ENCODE measurements at regions not wholly inside any gene's neighbourhood (a gene's known extent, or its start where the extent isn't known, plus 50 kb on each side); places are given as distances from the start of the nearest gene placed in this dataset.

GRCh38 chr2:19041434-19042041 lies 316.9 kb downstream of the OSR1 start:
- intact Hi-C loops (cut with micrococcal nuclease), result no loop called here

- intact Hi-C loops (cut with micrococcal nuclease), result no loop called here
Measured at GRCh38 chr2:19038071-19039015, 320.1 kb downstream of the OSR1 start.

- intact Hi-C loops (cut with micrococcal nuclease), result no loop called here
Measured at GRCh38 chr2:19036091-19036490, 322.3 kb downstream of the OSR1 start.

- intact Hi-C loops (cut with micrococcal nuclease), result no loop called here
Measured at GRCh38 chr2:19035238-19035637, 323.2 kb downstream of the OSR1 start.

GRCh38 chr2:19033240-19033639 lies 325.2 kb downstream of the OSR1 start:
- intact Hi-C loops (cut with micrococcal nuclease), result no loop called here

- intact Hi-C loops (cut with micrococcal nuclease), result no loop called here
Measured at GRCh38 chr2:19031642-19032041, 326.8 kb downstream of the OSR1 start.

GRCh38 chr2:19029655-19030054 lies 328.8 kb downstream of the OSR1 start:
- intact Hi-C loops (cut with micrococcal nuclease), result no loop called here

- intact Hi-C loops (cut with micrococcal nuclease), result no loop called here
Measured at GRCh38 chr2:19028587-19029375, 329.6 kb downstream of the OSR1 start.

GRCh38 chr2:19027626-19028025 lies 330.8 kb downstream of the OSR1 start:
- intact Hi-C loops (cut with micrococcal nuclease), result no loop called here

- intact Hi-C loops (cut with micrococcal nuclease), result no loop called here
Measured at GRCh38 chr2:19026261-19026660, 332.2 kb downstream of the OSR1 start.

- intact Hi-C loops (cut with micrococcal nuclease), result no loop called here
Measured at GRCh38 chr2:19022334-19022733, 336.1 kb downstream of the OSR1 start.

GRCh38 chr2:19021721-19022120 lies 336.7 kb downstream of the OSR1 start:
- intact Hi-C loops (cut with micrococcal nuclease), result no loop called here

GRCh38 chr2:19021100-19021476 lies 337.3 kb downstream of the OSR1 start:
- intact Hi-C loops (cut with micrococcal nuclease), result no loop called here

- intact Hi-C loops (cut with micrococcal nuclease), result no loop called here
Measured at GRCh38 chr2:19020144-19021099, 338.0 kb downstream of the OSR1 start.

- intact Hi-C loops (cut with micrococcal nuclease), result no loop called here
Measured at GRCh38 chr2:19009510-19009909, 348.9 kb downstream of the OSR1 start.

- intact Hi-C loops (cut with micrococcal nuclease), result no loop called here
Measured at GRCh38 chr2:19003554-19003953, 354.9 kb downstream of the OSR1 start.

GRCh38 chr2:19000776-19001175 lies 357.6 kb downstream of the OSR1 start:
- intact Hi-C loops (cut with micrococcal nuclease), result no loop called here

- intact Hi-C loops (cut with micrococcal nuclease), result no loop called here
Measured at GRCh38 chr2:18999198-18999597, 359.2 kb downstream of the OSR1 start.

GRCh38 chr2:18998491-18998890 lies 359.9 kb downstream of the OSR1 start:
- intact Hi-C loops (cut with micrococcal nuclease), result no loop called here

- intact Hi-C loops (cut with micrococcal nuclease), result no loop called here
Measured at GRCh38 chr2:18993756-18994338, 364.6 kb downstream of the OSR1 start.
